22Rv1 (cell line): ENCODE measurements at regions not wholly inside any gene's neighbourhood (a gene's known extent, or its start where the extent isn't known, plus 50 kb on each side); places are given as distances from the start of the nearest gene placed in this dataset.

Experiments
- H3K27ac ChIP-seq: fragments of 450-650 bp; 2 replicates; pipeline ENCODE4 v1.5.1; 2017
- CTCF ChIP-seq: fragments of 450-650 bp; IDR thresholded peaks from 2 replicates; pipeline ENCODE4 v1.5.1; 2017; ENCODE audit warnings: mild to moderate bottlenecking
- ZFX ChIP-seq: fragments of 450-650 bp; IDR thresholded peaks from 2 replicates; pipeline ENCODE4 v1.6.1; 2017; ENCODE audit warnings: antibody characterized with exemption, borderline replicate concordance

DNA sequence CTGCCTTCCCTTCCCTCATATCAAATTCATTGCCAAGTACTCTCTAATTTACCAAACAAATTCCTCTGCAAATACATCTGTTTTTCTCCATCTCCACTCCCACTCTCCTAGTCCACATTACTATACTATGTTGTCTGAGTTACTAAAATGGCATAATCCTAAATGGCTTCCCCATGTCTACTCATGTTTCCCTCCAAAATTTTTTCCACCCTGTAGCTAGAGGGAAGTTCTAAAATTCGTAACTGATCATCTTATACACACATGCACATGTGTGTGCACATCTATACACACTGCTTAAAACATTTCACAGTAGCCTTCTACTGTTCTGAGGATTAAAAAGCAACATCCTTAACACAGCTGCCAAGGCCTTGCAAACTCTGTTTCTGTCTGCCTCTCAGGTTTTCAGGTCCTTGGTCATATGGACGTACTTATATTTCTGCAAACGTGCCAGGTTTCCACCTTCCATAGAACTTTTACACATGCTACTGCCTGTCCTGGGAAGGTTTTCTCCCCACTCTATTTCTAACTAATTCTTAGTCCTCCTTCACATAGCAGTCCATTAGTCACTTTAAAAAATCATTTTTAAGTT is 140.6 kb downstream of the LURAP1L start:
- TF ChIP-seq CTCF = no peak
- no peak for TF ChIP-seq ZFX
- H3K27ac ChIP-seq = no peak overlapping the region

DNA sequence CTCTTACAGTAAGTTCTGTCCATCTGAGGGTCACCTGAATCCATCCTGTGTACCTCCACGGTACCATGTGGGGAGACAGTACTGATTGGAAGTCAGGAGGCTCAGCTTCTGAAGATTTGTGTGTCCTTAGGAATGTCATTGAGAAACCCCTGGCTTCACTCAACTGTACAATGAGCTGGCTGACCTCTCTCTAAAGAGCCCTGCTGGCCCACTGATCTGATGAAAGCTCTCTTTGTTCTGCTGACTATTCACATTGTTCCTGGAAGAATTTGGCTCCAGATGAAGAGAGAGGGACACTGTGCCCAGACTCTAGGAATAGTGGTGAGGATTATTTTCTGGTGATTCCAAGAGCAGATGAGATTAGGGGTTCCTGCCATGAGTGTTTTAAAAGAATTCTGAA is 141.2 kb downstream of the LURAP1L start:
- TF ChIP-seq CTCF (no peak), ZFX (no peak)
- no peak overlapping the region for H3K27ac ChIP-seq

GRCh38 chr9:12920437-12920836 is 145.6 kb downstream of the LURAP1L start:
- H3K27ac ChIP-seq = no peak overlapping the region

DNA sequence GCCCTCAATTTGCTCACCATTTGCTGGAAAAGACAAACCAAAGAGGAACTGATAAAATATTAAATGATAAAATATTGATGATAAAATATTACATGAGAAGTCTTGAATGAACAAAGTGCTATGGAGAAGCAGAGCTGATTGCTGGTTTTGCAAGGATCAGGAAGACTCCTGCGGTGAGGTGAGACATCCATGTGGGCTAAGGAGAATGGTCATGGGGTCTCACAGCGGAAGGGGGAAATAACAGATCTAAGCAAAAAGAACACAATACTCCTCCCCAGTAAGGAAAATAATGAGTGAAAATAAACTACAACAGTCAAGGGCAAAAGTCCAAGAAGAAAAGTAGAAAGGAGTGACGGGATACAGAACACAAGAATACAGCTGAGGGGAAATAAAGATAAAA is 146.8 kb downstream of the LURAP1L start:
- no peak overlapping the region for H3K27ac ChIP-seq
- TF ChIP-seq CTCF = no peak
- no peak for TF ChIP-seq ZFX

More at GRCh38 chr9:12920437-12920836, 145.6 kb downstream of the LURAP1L start:
- TF ChIP-seq CTCF (no peak), ZFX (no peak)

- no peak for TF ChIP-seq ZFX
- H3K27ac ChIP-seq = no peak overlapping the region
These were observed 147.5 kb downstream of the LURAP1L start for GRCh38 chr9:12922224-12922866.

- H3K27ac ChIP-seq = no peak overlapping the region
- no peak for TF ChIP-seq ZFX
- TF ChIP-seq CTCF = no peak
These were observed 148.7 kb downstream of the LURAP1L start for GRCh38 chr9:12923468-12924009.

GRCh38 chr9:12930906-12931305 is 156.1 kb downstream of the LURAP1L start:
- no peak for TF ChIP-seq ZFX
- TF ChIP-seq CTCF = no peak
- H3K27ac ChIP-seq = no peak overlapping the region
